HPDE6-E6E7 (cell line): ENCODE measurements at regions not wholly inside any gene's neighbourhood (a gene's known extent, or its start where the extent isn't known, plus 50 kb on each side); places are given as distances from the start of the nearest gene placed in this dataset.
"Not testable (repeated sequence)": the region's sequence is repeated elsewhere in the genome, so short reads cannot be mapped to it uniquely, and the experiment has no call there.

Source experiments
- DNase-seq: peaks from one replicate; pipeline ENCODE4 v3.0.0; 2011; ENCODE audit warnings: missing footprints; ENCODE audit errors: extremely low spot score

DNA sequence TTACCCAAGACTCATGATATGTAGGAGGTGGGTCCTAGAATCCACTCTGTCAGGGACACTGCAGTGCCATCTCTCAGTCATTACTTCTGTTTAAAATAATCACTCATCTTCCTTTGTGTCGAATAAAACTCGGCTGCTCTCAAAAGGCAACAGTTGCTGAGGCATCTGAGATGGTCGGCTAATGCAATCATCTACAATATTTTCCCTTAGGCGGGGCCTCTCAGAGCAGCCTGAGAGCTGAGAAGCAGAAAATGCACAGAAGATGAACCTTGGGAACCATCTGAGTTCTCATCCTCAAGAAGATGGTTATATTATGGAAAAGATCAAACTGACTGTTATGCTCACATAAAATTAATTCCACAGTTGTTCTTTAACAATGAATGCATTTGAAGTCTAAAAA is 1518.2 kb upstream of the TENM4 start:
- DNase-seq: no peak

DNA sequence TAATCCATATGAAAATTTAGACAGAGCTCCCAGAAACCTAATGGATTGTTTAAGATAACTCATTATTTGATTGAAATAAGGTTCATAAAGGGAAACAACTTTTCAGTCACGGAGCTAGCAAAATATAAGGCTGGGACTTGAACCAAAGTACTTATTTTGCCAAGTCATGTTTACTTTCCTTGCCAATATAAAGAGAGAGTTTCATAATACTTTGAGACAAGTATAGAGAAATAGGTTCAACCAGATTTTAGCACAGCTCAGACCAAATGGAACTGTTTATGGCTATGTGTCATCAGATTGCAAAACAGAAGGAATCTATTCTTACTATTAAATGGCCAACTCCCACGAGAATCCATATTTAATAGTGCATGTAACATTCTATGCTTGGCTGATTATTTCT is 1517.5 kb upstream of the TENM4 start:
- DNase-seq: peak; percentile 15

DNA sequence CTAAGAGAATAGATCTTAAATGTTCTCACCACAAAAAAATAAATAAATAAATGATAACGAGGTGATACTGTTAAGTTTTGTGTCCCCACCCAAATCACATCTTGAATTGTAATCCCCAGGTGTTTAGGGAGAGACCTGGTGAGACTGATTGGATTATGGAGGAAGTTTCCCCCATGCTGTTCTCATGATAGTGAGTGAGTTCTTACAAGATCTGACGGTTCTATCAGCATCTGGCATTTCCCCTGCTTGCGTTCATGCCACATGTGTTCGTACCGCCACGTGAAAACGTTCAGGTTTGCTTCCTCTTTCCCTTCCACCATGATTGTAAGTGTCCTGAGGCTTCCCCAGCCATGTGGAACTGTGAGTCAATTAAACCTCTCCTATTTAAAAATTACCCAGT is 1514.8 kb upstream of the TENM4 start:
- DNase-seq: no peak

DNA sequence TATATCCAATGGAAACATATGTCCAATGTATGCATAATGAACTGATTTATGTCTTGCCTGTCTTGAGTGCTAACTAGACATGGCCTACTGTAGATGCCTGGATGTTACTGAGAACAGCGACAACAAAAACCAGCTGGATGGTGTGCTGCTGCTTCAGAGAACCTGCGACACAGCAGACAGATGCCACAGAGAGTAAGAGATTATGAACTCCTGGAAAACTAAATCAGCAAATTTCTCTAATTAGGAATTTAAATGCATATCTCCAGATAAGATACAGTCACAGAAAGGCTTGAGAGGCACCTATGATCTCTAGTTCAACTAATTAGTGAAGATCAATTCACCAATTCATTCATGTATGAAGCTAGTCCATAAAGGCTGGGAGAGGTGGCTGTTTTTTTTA is 1508.0 kb upstream of the TENM4 start:
- no peak for DNase-seq

DNA sequence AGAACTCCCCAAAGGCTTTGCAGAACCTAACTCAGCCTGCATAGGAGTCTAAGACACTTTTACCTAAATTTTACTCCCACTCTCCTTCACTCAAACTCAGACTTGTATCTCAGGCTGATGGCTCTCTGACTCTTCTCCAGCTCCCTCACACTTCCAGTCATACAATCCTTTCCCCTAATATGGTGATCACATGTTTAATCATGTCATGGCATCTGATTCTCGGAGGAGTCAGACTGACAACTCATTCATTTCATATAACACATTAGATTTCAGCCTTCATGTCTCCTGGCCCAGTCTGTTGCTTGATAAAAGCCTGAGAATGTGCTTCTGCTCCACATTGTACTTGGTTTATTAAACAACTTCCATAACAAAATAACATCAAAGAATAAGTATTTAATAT is 1503.9 kb upstream of the TENM4 start:
- no peak for DNase-seq

DNA sequence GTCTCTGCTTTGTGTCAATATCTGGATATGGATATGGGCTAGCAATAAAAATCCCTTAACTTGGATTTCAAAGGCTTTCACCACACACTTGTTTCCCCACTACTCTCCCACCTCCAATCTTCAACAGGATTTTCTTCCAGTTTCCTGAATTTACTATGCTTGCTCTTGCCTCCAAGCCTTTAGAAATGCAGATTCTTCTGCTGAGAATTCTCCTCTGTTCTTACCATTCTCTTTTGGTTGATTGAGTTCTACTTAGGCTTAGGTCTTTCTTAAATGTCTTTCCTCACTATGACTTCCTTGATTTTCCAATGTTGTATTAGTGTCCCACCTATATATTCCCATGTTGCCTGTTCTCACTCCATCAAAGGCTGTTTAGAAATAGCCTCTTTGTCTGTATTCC is 1502.4 kb upstream of the TENM4 start:
- no peak for DNase-seq

DNA sequence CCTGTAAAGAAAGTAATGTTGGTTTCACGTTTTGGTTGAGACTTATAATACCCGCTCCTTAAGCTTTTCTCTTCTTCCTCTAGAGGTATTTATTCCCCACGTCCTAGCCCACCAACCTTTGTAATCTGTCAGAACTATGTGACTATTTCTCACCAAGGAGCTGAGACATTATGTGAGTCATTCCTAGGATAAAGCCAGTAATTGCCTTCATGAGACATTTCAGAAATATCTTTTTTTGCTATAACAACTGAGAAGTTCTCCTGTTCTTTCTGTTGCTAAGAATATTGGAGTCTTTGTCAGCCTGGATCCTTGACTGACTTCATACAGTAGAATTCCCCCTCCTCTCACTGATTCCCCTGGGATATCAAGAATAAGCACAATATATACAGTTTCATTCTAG is 1497.0 kb upstream of the TENM4 start:
- no peak for DNase-seq

DNA sequence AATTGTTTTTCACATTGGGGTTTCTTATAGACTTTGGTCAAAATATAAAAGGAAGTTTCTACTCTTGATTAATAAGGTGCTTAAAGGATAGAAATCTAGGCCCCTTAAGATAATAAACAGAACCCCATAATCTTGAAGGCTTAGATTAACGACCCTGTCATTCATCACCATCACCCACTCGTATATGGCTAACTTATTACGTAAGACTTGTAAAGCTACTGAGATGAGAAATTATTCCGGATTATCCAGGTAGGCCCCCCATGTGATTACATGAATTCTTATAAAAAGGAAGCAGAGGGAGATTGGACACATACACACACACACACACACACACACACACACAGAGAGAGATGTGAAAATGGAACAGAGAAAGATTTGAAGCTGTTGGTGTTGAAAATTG is 1489.2 kb upstream of the TENM4 start:
- no peak for DNase-seq

DNA sequence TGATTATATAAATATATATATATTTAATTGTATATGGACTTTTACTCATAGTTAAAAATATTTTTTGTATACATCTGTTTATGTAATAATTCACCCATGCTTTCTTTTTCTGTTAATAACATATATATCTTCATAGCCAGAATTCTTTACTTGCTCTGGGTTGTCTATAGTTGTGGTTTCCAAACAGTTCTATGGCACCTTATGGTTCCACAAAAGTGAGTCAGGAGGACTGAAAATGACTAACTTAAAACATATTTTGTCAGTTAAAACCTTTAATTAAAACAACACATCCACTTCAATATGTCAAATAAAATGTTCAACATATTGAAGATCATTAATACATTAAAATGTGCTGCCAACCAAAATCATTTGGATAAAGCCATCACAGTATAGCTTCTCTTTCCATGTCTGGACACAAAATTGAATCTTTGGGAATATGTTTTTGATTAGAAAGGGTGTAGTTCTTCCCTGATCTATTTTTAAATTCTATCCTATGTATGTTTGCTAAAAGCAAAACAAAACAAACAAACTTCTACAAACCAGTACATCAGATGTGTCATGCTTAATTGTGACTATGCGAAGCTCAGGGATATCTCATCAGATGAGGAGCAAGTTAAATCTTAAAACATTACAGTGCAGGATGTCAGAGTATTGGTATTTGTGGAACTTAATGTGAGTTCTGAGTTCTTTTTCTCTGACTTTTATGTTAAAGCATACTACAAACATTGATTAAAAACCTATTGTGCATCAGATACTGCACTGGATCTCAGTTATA is 1488.4 kb upstream of the TENM4 start:
- no peak for DNase-seq

DNA sequence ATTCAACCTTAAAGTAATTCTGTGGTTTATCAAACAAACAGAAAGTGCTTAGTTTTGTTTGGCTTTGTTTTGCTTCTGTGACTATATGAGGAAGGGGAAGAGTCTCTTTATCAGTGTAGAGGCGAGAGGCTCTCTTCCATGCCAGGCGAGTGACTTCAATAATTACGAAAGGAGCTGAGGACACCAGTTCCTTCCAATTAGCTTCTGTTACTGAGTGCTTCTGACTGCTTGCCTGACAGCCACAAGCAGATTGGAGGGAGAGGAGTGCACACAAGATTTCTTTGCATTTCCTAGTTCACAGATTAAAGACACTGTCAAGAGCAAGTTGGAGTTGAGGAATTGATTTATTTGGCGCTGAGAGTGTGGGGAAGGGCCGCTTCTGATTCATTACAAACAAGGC is 1484.5 kb upstream of the TENM4 start:
- DNase-seq: no peak

DNA sequence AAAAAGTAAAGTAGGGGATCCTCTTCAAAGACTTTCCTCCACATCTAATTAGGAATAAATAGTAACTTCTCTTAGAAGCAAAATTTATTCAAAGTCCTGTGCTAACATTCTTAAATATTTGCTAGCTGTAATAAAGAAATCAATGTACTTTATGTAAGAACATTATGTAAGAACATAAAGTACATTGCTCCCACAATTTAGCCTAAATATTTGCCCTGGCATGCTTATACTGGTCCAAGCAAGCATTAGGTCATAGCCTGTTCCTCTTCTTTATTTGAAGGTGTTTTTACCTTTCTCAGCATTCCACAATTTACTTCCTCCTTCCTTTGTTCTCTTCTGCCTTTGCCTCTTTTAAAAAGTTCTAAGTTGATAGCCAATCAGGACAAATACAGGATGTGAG is 1480.5 kb upstream of the TENM4 start:
- not testable (repeated sequence) for DNase-seq

DNA sequence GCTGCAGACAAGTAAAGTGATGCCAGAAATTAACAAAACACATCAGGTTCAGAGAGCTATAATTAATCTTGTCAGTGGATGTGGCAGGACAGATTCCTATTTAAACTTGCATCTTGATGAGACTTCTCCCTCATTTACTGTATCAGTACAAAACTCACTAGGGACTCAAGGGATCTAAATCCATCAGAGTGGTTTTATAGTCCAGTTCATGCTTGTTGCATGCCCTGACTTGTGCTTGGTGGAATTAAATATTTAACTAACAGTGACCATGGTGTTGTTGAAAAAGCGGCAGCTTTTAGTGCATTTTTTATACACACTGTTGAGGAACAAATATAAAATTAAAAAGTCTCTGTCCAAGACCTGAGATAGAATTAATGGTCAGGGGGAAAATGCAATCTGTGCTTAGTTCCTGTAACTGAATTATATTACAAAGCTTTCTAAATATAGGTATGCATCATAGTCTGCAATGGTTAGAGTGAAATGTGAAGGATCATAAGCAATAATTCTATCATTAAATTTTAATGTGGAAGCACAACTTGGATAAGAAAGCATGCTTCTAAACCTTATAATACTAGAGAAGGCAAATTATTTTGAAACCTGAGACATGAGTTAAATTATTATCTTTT is 1475.5 kb upstream of the TENM4 start:
- no peak for DNase-seq

DNA sequence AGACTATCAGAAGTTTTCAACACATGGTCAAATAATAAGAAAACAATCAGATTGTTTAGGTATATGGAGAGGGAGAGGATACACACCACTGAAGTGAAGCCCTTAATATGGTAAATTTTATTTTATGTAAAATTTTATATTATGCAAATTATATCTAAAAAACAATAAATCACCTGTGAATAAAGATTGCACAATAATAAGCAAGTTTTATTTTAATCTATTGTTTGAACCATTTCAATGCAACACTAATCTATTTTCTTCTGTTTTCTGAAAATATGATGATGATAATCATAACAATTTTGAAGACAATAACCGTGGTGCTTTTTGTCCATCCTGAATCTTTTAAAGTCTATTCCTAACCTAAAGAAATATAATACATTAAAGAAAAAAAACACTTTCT is 1473.5 kb upstream of the TENM4 start:
- no peak for DNase-seq

DNA sequence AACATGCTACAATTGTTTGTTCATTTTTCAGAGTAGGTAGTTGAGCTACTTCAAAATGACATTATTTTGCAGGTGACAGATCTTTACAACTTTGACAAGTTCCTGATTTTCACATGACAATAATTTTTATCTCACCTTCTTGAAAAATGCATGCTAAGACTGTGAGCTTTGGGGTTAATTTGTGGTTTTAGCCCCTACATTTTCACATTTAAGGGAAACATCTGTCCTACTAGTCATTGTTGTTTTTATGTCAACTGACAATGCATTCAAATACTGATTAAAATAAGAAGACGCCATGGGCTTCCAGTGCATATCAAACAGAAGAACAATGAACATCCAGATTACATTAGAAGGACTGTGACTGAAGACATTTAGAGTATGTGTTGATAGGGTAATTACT is 1470.8 kb upstream of the TENM4 start:
- no peak for DNase-seq

DNA sequence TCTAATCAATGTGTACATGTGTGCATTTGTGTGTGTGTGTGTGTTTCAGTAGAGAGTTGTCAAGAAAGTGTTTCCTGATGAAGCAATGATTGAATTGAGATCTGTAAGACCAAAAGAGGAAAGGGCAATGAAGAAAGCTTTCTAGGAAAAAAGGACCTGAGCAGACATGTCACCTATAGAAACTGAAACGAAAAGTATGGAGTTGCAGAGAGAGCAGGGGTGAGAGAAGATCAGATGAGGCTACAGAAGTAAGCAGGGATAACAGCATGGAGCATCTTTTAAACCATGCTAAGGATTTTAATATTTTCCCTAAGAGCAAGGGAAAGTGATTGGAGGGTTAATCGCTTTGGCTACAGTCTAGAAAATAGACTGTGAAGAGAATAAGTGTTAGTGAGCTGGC is 1459.4 kb upstream of the TENM4 start:
- no peak for DNase-seq

DNA sequence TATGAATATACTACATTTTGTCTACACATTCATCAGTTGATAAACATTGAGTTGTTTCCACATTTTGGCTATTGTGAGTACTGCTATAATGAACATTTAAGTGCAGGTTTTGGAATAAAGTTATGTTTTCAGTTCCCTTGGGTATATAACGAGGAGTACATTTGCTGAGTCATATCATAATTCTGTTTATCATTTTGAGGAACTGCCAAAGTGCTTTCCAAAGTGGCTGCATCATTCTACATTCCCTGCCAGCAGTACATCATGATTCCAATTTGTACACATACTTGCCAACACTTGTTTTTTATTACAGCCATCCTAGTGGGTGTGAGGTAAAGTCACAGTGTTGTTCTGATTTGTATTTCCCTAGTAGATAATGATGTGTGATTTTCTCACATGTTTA is 1458.6 kb upstream of the TENM4 start:
- DNase-seq: no peak

DNA sequence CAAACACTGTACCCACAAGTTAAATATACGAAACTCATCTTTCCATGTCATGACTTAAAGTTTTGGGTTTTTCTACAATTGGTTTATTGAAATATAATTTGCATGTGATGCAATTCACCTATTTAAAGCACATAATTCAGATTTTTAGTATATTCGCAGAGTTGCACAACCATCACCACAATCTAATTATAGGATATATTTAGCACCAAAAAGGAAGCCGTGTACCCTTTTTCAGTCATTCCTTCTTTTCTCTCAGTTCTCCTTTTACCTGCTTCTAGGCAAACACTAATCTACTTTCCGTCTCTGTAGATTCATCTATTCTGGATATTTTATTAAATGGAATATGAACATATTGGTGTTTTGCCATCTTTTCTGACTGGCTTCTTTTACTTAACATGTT is 1458.1 kb upstream of the TENM4 start:
- no peak for DNase-seq

DNA sequence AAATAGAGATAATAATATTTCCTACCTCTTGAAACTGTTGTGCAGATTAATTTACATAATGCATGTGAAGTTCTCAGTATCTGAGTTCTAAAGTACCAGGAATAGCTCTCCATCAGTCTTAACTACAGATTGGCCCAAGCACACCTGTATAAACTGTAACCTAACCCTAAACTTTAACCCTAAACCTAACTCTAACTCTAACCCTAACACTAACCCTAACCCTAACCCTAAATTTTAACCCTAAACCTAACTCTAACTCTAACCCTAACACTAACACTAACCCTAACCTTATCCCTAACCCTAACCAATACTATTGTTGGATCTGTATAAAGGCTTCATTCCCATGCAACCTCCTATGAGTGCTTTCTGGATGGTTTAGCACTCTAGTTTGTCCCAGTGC is 1445.9 kb upstream of the TENM4 start:
- DNase-seq: no peak

DNA sequence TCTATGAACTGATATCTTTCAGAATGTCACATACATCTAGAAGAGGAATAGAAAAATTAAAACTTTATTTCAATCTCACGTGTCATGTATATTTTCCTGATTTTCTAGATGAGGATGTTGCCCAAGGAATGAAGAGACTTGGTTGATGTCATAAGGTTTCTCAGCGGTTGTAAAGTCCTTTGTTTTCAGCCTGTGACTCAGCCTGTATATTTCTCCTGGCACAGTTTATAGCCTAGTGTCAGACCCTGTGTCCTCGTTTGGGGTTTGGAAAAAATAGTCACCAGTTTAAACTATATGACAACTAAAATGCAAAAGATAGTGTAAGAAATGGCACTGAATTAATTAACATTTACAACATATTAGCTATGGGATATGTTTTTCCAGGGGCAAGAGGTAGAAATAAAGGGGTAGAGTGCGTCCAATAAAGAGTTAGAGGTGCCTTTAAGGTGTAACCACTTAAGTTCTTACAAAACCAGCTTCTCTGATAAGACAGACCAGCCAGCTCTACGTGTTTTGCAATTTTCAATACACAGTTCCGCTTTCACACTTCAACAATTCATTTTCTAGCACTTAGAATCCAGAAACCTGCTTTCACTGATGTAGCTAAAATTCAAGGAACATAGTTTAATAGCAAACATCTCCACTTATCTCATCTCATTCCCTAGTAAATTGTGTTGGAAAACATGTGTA is 1432.6 kb upstream of the TENM4 start:
- peak; percentile 14 for DNase-seq

DNA sequence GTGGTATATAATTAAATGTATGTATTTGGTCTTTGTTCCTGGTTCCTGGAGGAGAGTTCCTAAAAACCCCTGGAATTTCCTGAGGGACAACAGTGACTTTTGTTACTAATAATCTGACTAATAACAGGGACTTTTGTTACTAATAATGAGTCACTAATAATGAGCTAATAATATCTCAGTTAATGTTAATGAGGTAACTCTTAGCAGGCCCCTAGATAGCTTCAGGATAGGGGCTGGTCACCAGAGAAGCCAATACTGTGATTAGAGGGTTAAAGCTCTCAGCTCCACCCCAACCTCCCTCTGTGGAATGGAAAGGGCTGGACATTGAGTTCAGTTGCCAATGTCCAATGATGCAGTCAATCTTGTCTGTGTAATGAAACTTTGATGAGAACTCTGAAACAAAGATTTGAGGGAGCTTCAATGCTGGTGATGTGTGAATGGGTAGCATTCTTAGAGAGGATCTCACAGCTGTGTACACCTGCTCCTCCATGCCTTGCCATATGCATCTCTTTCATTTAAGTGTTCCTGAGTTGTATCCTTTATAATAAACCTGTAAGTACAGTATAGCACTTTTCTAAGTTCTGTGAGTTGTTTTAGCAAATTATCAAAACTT is 1431.4 kb upstream of the TENM4 start:
- no peak for DNase-seq

DNA sequence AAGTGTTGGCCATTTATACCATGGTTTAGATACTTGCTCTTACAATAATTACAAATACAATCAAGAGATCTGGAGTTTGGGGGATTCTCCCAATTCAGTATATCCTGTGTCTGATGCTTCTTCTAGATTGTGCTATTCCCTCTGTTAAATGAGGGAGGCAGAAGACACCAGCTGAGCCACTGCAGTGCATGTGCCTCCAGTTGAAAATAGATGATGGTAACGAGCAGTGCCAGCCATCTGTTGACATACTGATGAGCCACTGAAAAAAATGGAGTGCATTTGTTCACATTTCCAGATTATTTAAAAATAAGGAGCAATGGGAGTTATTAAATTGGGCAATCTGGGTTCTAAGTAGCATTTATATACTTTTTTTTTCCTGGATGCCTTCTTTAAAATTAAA is 1428.0 kb upstream of the TENM4 start:
- DNase-seq: no peak

DNA sequence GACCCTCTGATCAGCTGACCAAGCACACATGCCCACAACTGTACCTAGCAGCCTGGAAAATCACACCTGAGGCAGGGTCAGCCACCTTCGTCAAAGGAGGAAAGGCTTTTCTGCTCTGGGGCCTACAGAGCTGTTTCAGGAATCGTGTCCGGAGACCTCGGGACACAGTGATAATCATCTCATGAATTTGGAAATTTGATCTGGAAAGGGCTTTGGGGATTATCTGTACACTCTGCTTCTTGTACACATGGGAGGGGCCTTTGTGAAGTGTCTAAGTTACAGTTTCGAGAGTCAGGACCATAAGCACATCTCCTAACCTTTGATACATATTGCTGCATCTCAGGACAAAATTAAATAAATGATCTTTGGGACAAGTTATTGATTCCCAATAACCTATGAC is 1421.2 kb upstream of the TENM4 start:
- no peak for DNase-seq

DNA sequence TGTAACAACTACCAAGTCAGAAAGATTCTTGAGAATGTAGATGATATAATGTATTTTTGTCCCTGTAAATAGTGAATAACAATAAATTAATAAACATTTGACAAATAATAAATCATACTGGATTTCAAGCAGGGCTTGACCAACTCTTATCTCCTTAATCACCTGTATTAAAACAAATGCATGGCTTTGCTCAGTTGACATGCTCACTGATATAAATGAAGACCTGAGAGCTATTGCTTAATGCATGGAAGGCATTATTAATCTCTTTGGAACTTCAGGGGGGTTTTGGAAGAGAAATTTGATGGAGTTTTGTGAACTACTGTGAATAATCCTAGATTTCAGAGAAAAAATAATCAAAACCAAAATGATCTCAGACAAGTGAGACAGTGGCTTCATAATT is 1420.4 kb upstream of the TENM4 start:
- no peak for DNase-seq
